ENCODE measurements at regions not wholly inside any gene's neighbourhood (a gene's known extent, or its start where the extent isn't known, plus 50 kb on each side); places are given as distances from the start of the nearest gene placed in this dataset.

DNA sequence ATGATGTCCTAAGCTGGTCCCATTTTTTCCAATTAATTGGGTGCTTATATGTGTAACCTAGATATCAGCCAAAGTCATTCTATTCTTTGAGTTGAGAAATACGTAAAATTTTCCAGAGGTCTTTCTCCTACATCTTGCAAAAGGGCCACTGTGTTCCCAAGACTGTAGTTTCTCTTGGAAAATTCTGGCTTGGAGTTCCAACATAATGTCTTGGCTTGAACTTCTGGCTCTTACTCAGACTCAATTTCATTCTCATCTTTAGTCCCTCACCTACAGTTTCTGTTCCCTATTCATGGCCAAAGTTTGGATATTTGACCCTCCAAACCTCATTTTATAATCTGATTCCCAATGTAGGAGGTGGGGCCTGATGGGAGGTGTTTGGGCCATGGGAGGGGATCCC lies 201.4 kb upstream of the ARHGEF26 start:
- H3K4me1 ChIP-seq (ENCODE audit: control insufficient read depth, insufficient read depth, low read length) = no peaks in the 10 kb centered on the region
- no peak for DNase-seq (ENCODE audit: low read depth, low spot score)
- H3K36me3 ChIP-seq (ENCODE audit: control insufficient read depth, insufficient read depth, low read length) = no peaks in the 10 kb centered on the region
- no peaks in the 10 kb centered on the region for H3K9me3 ChIP-seq (ENCODE audit: control insufficient read depth, insufficient read depth, low read depth, low read length)
- intact Hi-C loops (cut with micrococcal nuclease; ENCODE audit: unreplicated experiment) = loop anchor here (10.0 kb wide), 1 partner anchor 895 kb away; no protein-coding TSS in a partner anchor
- ChIA-PET CTCF (no interaction called here), POLR2A (no interaction called here)
- TF ChIP-seq, protein P1, sequence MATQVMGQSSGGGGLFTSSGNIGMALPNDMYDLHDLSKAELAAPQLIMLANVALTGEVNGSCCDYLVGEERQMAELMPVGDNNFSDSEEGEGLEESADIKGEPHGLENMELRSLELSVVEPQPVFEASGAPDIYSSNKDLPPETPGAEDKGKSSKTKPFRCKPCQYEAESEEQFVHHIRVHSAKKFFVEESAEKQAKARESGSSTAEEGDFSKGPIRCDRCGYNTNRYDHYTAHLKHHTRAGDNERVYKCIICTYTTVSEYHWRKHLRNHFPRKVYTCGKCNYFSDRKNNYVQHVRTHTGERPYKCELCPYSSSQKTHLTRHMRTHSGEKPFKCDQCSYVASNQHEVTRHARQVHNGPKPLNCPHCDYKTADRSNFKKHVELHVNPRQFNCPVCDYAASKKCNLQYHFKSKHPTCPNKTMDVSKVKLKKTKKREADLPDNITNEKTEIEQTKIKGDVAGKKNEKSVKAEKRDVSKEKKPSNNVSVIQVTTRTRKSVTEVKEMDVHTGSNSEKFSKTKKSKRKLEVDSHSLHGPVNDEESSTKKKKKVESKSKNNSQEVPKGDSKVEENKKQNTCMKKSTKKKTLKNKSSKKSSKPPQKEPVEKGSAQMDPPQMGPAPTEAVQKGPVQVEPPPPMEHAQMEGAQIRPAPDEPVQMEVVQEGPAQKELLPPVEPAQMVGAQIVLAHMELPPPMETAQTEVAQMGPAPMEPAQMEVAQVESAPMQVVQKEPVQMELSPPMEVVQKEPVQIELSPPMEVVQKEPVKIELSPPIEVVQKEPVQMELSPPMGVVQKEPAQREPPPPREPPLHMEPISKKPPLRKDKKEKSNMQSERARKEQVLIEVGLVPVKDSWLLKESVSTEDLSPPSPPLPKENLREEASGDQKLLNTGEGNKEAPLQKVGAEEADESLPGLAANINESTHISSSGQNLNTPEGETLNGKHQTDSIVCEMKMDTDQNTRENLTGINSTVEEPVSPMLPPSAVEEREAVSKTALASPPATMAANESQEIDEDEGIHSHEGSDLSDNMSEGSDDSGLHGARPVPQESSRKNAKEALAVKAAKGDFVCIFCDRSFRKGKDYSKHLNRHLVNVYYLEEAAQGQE (IDR thresholded peaks at IDR 0.05; ENCODE audit: insufficient read depth in 1 of 2, low read depth in 2 of 2, low read length in 1 of 2) = no peak
- TF ChIP-seq CTCF (IDR thresholded peaks at IDR 0.05) = no peak
- TF ChIP-seq SIN3A (IDR thresholded peaks at IDR 0.05; ENCODE audit: borderline replicate concordance, insufficient read depth, low read depth, low read length) = no peak
- no peak overlapping the region for H3K4me3 ChIP-seq (ENCODE audit: low read depth in 2 of 2, low read length in 2 of 2)
- BruUV-seq (replicated peaks) = no TSS peak
- no peak for ATAC-seq
- no peaks in the 10 kb centered on the region for H3K27me3 ChIP-seq (ENCODE audit: control insufficient read depth, insufficient read depth, low read length)
- in situ Hi-C loops (cut with HindIII; ENCODE audit: low pct_unique_long_range_greater_than_20kb, low sequenced_read_pairs) = no loop called here
- H3K27ac ChIP-seq (ENCODE audit: low read length) = no peak overlapping the region

DNA sequence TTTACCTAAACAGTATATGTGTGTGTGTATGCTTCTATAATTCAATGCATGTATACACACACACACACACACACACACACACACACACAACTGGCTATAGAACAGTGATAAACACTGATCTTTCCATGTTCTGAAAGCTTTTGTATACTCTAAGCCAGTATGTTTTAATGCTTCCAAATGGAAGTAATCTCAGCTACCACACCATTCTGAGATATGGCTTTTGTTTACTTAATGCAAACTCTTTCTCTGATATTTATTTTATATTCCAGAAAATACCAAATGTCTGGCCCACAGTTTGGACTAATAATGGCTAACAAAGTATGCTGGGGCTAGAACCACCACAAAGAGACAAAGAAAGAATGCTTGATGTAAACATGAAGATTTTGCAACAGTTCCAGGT lies 199.4 kb upstream of the ARHGEF26 start:
- Histone ChIP-seq H3K27ac (ENCODE audit: low read length) (no peak overlapping the region), H3K36me3 (ENCODE audit: control insufficient read depth, insufficient read depth, low read length) (no peaks in the 10 kb centered on the region), H3K4me3 (ENCODE audit: low read depth in 2 of 2, low read length in 2 of 2) (no peak overlapping the region), H3K9me3 (ENCODE audit: control insufficient read depth, insufficient read depth, low read depth, low read length) (no peaks in the 10 kb centered on the region), H3K4me1 (ENCODE audit: control insufficient read depth, insufficient read depth, low read length) (no peaks in the 10 kb centered on the region), H3K27me3 (ENCODE audit: control insufficient read depth, insufficient read depth, low read length) (peaks cover 2% of the 10 kb centered on the region; the same call in 1 of the 2 replicates)
- BruUV-seq (replicated peaks) = no TSS peak
- TF ChIP-seq SIN3A (IDR thresholded peaks at IDR 0.05; ENCODE audit: borderline replicate concordance, insufficient read depth, low read depth, low read length) = no peak
- TF ChIP-seq, protein P1 (IDR thresholded peaks at IDR 0.05; ENCODE audit: insufficient read depth in 1 of 2, low read depth in 2 of 2, low read length in 1 of 2) = no peak
- TF ChIP-seq POLR2AphosphoS5 (IDR thresholded peaks at IDR 0.05; ENCODE audit: low read depth, low read length) = no peak
- TF ChIP-seq TCF7L2 (IDR thresholded peaks at IDR 0.05; ENCODE audit: low read depth, low read length) = no peak
- TF ChIP-seq CTCF (IDR thresholded peaks at IDR 0.05) = no peak
- DNase-seq (ENCODE audit: low read depth, low spot score) (no peak), ATAC-seq (no peak)
- intact Hi-C loops (cut with micrococcal nuclease; ENCODE audit: unreplicated experiment) = loop anchor here (10.0 kb wide), 1 partner anchor 897 kb away; no protein-coding TSS in a partner anchor
- POLR2A ChIA-PET = no interaction called here
- CTCF ChIA-PET = no interaction called here
- in situ Hi-C loops (cut with HindIII; ENCODE audit: low pct_unique_long_range_greater_than_20kb, low sequenced_read_pairs) = no loop called here

All from Panc1 (cell line).